GM12891 (cell line): ENCODE measurements at regions not wholly inside any gene's neighbourhood (a gene's known extent, or its start where the extent isn't known, plus 50 kb on each side); places are given as distances from the start of the nearest gene placed in this dataset.

Experiments used
- POU2F2 ChIP-seq: IDR thresholded peaks from 2 replicates; pipeline ENCODE4 v1.6.1; 2011; ENCODE audit warnings: low read depth, mild to moderate bottlenecking, control low read depth, low read length, moderate library complexity
- SPI1 ChIP-seq: IDR thresholded peaks from 2 replicates; pipeline ENCODE4 v1.6.1; 2011; ENCODE audit warnings: low read depth, low read length, control low read depth

DNA sequence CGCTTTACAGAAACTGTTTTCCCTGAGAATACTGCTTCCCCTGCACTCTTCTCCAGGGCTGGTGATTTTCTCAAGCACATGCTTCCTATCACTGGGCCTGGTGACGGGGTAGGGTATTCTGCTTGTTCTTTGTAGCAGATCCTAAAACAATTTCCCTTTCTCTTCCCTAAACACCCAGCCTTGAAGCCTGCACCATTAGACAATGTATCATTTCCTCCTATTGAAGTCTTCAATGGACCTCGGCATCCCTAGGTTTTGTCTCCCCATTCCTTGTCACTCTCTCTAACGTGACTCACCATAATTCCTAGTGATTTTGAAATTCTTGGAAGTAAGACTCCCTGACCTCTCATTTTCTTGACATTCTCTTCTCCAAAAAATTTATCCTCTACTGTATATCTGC is 109.5 kb upstream of the GHITM start:
- no peak for TF ChIP-seq SPI1
- no peak for TF ChIP-seq POU2F2
